HCT116 (cell line): ENCODE measurements at regions not wholly inside any gene's neighbourhood (a gene's known extent, or its start where the extent isn't known, plus 50 kb on each side); places are given as distances from the start of the nearest gene placed in this dataset.

ENCODE experiments used
- ATF3 ChIP-seq: IDR thresholded peaks from 2 replicates; pipeline ENCODE4 v1.6.1; 2012
- CBX3 ChIP-seq: IDR thresholded peaks from 2 replicates; pipeline ENCODE4 v1.6.1; 2012; ENCODE audit warnings: low read depth
- EZH2phosphoT487 ChIP-seq: fragments of 200-600 bp; IDR thresholded peaks from 2 replicates; pipeline ENCODE4 v1.6.1; 2018; ENCODE audit warnings: antibody characterized with exemption, borderline replicate concordance
- ZFX ChIP-seq: fragments of 450-650 bp; IDR thresholded peaks from 2 replicates; pipeline ENCODE4 v1.6.1; 2017

- TF ChIP-seq ATF3: no peak
- no peak for TF ChIP-seq EZH2phosphoT487
- no peak for TF ChIP-seq ZFX
- TF ChIP-seq CBX3: no peak
- TF ChIP-seq, all 23 proteins: peak for 0
Observed at GRCh38 chr13:21322327-21322965, 136.7 kb downstream of the ZDHHC20 start (continued).
